Peyer's patch (tissue), 4 donors: ENCODE measurements at regions not wholly inside any gene's neighbourhood (a gene's known extent, or its start where the extent isn't known, plus 50 kb on each side); places are given as distances from the start of the nearest gene placed in this dataset.

Experiments
- POLR2A ChIP-seq, 2 donors: fragments of 450-650 bp; IDR thresholded peaks; one replicate each; pipeline ENCODE4 v1.5.1; 2017; ENCODE audit warnings: antibody characterized with exemption in 2 of 2, mild to moderate bottlenecking in 2 of 2, moderate library complexity in 2 of 2
- TF ChIP-seq, protein P1 (sequence below), 6 experiments: fragments of 450-650 bp in 4 of 6; fragments of 200-600 bp in 2 of 6; sonication (generic) in 1 of 6; IDR thresholded peaks; one replicate each; pipeline ENCODE4 v1.5.1; 2017 to 2019; ENCODE audit warnings: antibody characterized with exemption in 6 of 6, mild to moderate bottlenecking in 3 of 6, moderate library complexity in 1 of 6

DNA sequence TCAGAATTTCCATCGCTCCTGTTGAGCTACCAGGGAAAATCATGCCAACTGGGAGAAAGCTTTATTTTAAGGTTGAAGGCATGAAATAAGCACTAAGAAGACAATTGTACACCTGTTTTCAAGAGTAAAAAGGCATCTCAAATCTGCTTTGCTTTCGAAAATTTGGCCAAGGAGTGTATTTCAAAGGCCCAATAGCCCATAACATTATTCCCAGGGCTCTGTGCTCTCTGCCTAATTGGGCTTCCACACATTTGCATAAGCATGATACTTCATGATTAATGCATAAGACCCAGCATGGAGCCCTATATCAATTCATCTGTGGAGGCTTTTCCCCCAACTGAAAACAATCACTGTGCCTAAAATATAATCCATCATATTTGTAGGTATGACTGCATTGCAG lies 258.5 kb downstream of the NOVA1 start:
- TF ChIP-seq, protein P1, sequence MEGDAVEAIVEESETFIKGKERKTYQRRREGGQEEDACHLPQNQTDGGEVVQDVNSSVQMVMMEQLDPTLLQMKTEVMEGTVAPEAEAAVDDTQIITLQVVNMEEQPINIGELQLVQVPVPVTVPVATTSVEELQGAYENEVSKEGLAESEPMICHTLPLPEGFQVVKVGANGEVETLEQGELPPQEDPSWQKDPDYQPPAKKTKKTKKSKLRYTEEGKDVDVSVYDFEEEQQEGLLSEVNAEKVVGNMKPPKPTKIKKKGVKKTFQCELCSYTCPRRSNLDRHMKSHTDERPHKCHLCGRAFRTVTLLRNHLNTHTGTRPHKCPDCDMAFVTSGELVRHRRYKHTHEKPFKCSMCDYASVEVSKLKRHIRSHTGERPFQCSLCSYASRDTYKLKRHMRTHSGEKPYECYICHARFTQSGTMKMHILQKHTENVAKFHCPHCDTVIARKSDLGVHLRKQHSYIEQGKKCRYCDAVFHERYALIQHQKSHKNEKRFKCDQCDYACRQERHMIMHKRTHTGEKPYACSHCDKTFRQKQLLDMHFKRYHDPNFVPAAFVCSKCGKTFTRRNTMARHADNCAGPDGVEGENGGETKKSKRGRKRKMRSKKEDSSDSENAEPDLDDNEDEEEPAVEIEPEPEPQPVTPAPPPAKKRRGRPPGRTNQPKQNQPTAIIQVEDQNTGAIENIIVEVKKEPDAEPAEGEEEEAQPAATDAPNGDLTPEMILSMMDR (IDR thresholded peaks at IDR 0.05): no peak
- no peak for TF ChIP-seq POLR2A (IDR thresholded peaks at IDR 0.05)
